ENCODE measurements at regions not wholly inside any gene's neighbourhood (a gene's known extent, or its start where the extent isn't known, plus 50 kb on each side); places are given as distances from the start of the nearest gene placed in this dataset.
A peak's percentile ranks its signal among the peaks of the same experiment; 100 is the strongest.

DNA sequence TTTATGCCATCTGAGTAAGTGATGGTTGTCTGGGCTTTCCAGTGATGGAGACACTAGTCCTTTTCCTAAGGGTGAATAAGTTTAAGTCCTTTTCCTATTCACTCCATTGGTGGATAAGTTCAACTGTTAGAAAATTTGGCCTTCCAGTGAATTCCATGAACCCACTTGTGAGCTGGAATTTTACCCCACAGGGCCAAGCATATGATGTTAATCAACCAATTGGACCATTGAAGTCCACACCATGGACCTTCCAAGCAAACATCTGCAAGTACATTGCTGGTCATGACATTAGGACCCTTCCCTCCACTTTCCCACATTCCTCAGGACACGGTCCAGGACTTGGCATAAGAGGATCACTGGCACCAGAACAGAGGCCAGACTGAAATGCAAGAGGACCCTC, 381.4 kb downstream of the RPS24 start:
- Histone ChIP-seq H3K79me2 (ENCODE audit: control insufficient read depth, insufficient read depth, low read length) (no peaks in the 10 kb centered on the region), H4K20me1 (ENCODE audit: control insufficient read depth, extremely low read depth, insufficient read depth, low read length) (no peaks in the 10 kb centered on the region), H2AFZ (ENCODE audit: low read length) (no peak overlapping the region), H3K27ac (ENCODE audit: insufficient read depth, low read length) (no peak overlapping the region), H3K27me3 (ENCODE audit: control insufficient read depth, insufficient read depth, low read length) (no peaks in the 10 kb centered on the region), H3K4me2 (ENCODE audit: extremely low read depth, insufficient read depth, low read length) (no peak overlapping the region), H3K4me1 (ENCODE audit: control insufficient read depth, extremely low read depth, insufficient read depth, low read length) (peaks cover 4% of the 10 kb centered on the region), H3K36me3 (ENCODE audit: control insufficient read depth, insufficient read depth, low read length) (no peaks in the 10 kb centered on the region), H3K9ac (ENCODE audit: insufficient read depth, low read length) (no peak overlapping the region), H3K4me3 (replicated peaks in 1 of 4; ENCODE audit: control extremely low read depth in 1 of 4, insufficient read depth in 1 of 4, low read depth in 3 of 4, low read length in 4 of 4) (no peak overlapping the region), H3K9me3 (ENCODE audit: control insufficient read depth, insufficient read depth, low read depth, low read length) (no peaks in the 10 kb centered on the region)
- TF ChIP-seq, protein P1, sequence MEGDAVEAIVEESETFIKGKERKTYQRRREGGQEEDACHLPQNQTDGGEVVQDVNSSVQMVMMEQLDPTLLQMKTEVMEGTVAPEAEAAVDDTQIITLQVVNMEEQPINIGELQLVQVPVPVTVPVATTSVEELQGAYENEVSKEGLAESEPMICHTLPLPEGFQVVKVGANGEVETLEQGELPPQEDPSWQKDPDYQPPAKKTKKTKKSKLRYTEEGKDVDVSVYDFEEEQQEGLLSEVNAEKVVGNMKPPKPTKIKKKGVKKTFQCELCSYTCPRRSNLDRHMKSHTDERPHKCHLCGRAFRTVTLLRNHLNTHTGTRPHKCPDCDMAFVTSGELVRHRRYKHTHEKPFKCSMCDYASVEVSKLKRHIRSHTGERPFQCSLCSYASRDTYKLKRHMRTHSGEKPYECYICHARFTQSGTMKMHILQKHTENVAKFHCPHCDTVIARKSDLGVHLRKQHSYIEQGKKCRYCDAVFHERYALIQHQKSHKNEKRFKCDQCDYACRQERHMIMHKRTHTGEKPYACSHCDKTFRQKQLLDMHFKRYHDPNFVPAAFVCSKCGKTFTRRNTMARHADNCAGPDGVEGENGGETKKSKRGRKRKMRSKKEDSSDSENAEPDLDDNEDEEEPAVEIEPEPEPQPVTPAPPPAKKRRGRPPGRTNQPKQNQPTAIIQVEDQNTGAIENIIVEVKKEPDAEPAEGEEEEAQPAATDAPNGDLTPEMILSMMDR (conservative IDR thresholded peaks at IDR 0.05 in 1 of 2, IDR thresholded peaks at IDR 0.05 in 1 of 2; ENCODE audit: low read depth in 1 of 2, low read length in 2 of 2) = no peak
- no peak for TF ChIP-seq EZH2 (IDR thresholded peaks at IDR 0.05; ENCODE audit: low read length, missing control alignments)
- no peak for DNase-seq (ENCODE audit: low read depth in 2 of 2)

DNA sequence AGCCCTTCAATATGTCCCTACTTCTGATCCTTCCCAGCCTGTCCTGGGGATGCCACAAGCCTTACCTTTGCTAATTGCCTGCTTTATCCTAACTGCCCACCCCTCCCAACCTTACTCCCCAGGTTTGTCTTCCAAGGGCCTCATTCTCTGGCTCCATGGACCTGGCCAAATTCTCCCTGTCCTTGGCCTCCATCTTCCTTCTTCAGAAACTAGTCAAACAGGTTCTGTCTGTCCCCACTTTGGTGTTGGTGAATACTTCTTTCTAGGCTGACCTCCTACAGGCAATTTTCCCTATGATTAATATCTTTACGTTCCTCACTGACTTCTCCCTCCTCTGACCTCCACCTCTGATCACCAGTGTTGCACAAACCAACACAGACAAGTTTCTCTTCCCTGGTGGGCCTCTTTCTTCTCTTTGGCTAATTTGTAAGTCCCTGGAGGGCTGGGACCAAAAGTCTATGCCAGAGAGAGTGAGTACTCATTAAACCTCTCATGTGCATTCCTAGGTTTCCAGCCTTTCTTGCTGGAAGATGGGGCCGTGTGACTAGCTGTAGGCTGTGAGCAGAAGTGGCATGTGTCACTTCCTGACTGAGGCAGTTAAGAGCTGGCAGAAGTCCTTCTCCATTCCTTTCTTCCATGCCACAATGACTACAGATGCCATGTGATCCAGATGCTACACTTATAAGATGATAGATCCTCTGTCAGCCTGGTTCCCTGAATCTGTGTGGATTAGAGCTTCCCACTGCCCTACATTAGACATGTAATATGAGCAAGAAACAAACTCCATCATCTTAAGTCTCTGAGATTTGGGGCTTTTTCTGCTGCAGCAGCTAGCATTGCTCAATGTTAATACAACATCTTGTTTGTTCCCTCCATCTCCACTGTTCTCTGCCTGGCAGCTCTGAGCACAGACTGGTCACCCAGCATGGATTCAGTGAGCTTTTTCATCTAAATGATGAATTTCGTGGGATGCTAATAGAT, 382.7 kb downstream of the RPS24 start:
- Histone ChIP-seq H2AFZ (ENCODE audit: low read length) (no peak overlapping the region), H3K9me3 (ENCODE audit: control insufficient read depth, insufficient read depth, low read depth, low read length) (no peaks in the 10 kb centered on the region), H3K4me1 (ENCODE audit: control insufficient read depth, extremely low read depth, insufficient read depth, low read length) (peaks cover 4% of the 10 kb centered on the region), H3K4me3 (replicated peaks in 1 of 4; ENCODE audit: control extremely low read depth in 1 of 4, insufficient read depth in 1 of 4, low read depth in 3 of 4, low read length in 4 of 4) (no peak overlapping the region), H3K4me2 (ENCODE audit: extremely low read depth, insufficient read depth, low read length) (peak overlapping the region; percentile 8), H3K36me3 (ENCODE audit: control insufficient read depth, insufficient read depth, low read length) (no peaks in the 10 kb centered on the region), H3K9ac (ENCODE audit: insufficient read depth, low read length) (no peak overlapping the region), H4K20me1 (ENCODE audit: control insufficient read depth, extremely low read depth, insufficient read depth, low read length) (no peaks in the 10 kb centered on the region), H3K79me2 (ENCODE audit: control insufficient read depth, insufficient read depth, low read length) (no peaks in the 10 kb centered on the region), H3K27ac (ENCODE audit: insufficient read depth, low read length) (no peak overlapping the region), H3K27me3 (ENCODE audit: control insufficient read depth, insufficient read depth, low read length) (no peaks in the 10 kb centered on the region)
- peak; percentile 20 to 66 for DNase-seq (ENCODE audit: low read depth in 2 of 2)
- TF ChIP-seq, protein P1 (conservative IDR thresholded peaks at IDR 0.05 in 1 of 2, IDR thresholded peaks at IDR 0.05 in 1 of 2; ENCODE audit: low read depth in 1 of 2, low read length in 2 of 2) = no peak
- no peak for TF ChIP-seq EZH2 (IDR thresholded peaks at IDR 0.05; ENCODE audit: low read length, missing control alignments)

DNA sequence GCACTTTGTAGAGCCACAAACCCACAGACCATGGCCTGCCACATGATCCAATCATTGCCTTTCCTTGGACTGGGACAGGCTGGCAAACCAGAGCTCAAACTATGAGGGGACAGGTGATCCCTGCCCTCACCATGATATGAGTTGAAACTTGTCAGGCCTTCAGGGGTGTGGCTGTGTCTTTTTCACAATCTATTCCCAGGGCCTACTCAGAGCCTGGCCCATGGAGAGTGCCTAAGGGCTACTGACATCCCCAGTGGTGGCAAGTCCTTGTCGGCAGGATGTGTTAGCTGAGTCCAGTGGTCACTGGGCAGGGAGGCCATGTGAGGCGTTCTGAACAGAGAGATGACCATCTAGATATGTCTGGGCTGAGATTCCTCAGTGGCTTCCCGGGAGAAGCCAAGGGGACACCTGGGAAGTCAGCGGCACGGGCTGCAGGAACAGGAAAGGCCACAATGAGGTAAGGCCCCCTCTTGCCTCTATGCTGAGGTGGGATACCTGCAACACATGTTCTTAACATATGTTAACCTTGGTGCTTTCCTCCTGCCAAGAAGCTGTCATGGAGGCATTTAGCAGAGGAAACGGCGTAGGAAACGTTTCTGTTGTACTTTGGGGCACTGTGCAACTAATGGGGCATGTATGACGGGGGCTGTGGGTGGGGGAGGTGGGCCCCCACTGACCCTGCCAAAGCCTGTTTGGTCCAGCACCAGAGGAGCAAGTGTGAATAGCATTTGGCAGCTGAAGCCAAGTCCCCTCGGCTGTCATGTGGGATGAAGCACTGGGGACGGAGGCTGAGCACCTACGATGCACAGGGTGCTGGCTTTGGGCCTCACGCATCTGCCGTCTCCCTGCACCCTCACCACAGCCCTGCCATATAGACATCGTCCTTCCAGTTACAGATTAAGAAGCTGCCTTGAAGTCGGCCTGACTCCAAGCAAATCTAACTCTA, 384.0 kb downstream of the RPS24 start:
- TF ChIP-seq EZH2 (IDR thresholded peaks at IDR 0.05; ENCODE audit: low read length, missing control alignments) = no peak
- TF ChIP-seq, protein P1 (conservative IDR thresholded peaks at IDR 0.05 in 1 of 2, IDR thresholded peaks at IDR 0.05 in 1 of 2; ENCODE audit: low read depth in 1 of 2, low read length in 2 of 2) = no peak
- Histone ChIP-seq H4K20me1 (ENCODE audit: control insufficient read depth, extremely low read depth, insufficient read depth, low read length) (no peaks in the 10 kb centered on the region), H3K4me3 (replicated peaks in 1 of 4; ENCODE audit: control extremely low read depth in 1 of 4, insufficient read depth in 1 of 4, low read depth in 3 of 4, low read length in 4 of 4) (no peak overlapping the region), H3K27ac (ENCODE audit: insufficient read depth, low read length) (no peak overlapping the region), H2AFZ (ENCODE audit: low read length) (no peak overlapping the region), H3K4me2 (ENCODE audit: extremely low read depth, insufficient read depth, low read length) (no peak overlapping the region), H3K36me3 (ENCODE audit: control insufficient read depth, insufficient read depth, low read length) (no peaks in the 10 kb centered on the region), H3K4me1 (ENCODE audit: control insufficient read depth, extremely low read depth, insufficient read depth, low read length) (peaks cover 4% of the 10 kb centered on the region), H3K9me3 (ENCODE audit: control insufficient read depth, insufficient read depth, low read depth, low read length) (no peaks in the 10 kb centered on the region), H3K27me3 (ENCODE audit: control insufficient read depth, insufficient read depth, low read length) (no peaks in the 10 kb centered on the region), H3K9ac (ENCODE audit: insufficient read depth, low read length) (no peak overlapping the region), H3K79me2 (ENCODE audit: control insufficient read depth, insufficient read depth, low read length) (no peaks in the 10 kb centered on the region)
- DNase-seq (ENCODE audit: low read depth in 2 of 2) = no peak
